Stromal cell of bone marrow (primary cell): ENCODE measurements at regions not wholly inside any gene's neighbourhood (a gene's known extent, or its start where the extent isn't known, plus 50 kb on each side); places are given as distances from the start of the nearest gene placed in this dataset.
"Not testable (repeated sequence)": the region's sequence is repeated elsewhere in the genome, so short reads cannot be mapped to it uniquely, and the experiment has no call there.

Source experiments
- DNase-seq: peaks from one replicate; pipeline ENCODE4 v3.0.0-alpha.2; 2012; ENCODE audit warnings: low read depth

GRCh38 chr3:34109846-34110245 is 311.4 kb downstream of the PDCD6IP start:
- no peak for DNase-seq

DNA sequence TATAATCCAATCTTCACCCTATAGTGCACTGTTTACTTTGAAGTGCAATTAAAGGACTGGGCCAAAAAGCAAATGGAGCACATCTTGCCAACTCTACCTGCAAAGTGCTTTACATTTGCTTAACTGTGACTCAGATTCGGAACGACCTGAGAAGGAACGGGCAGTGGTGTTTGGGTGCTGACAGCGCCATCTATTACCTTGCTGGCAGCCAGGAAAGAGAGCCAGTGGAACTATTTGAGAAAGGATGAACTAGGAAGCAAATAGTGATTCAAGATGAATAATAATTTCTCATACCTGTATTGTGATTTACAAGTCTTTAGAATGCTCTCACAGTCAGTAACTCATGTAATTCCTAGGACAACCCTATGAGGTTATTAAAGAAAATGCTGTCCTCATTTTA is 312.9 kb downstream of the PDCD6IP start:
- DNase-seq = no peak

DNA sequence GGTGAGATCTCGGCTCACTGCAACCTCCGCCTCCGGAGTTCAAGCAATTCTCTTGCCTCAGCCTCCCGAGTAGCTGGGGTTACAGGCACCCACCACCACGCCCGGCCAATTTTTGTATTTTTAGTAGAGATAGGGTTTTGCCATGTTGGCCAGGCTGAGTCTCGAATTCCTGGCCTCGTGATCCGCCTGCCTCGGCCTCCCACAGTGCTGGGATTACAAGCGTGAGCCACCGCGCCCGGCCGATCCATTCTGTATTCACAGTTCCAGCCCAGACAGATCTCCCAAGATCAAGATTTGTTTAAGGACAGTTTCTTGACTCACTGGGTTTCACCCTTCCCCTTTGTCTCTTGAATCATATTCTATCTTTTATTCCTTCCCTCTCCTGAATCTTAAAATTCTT is 313.8 kb downstream of the PDCD6IP start:
- DNase-seq = not testable (repeated sequence)

GRCh38 chr3:34131091-34131490 is 332.7 kb downstream of the PDCD6IP start:
- DNase-seq = no peak

- DNase-seq = peak; percentile 4
Measured at GRCh38 chr3:34132069-34132692, 333.8 kb downstream of the PDCD6IP start.

DNA sequence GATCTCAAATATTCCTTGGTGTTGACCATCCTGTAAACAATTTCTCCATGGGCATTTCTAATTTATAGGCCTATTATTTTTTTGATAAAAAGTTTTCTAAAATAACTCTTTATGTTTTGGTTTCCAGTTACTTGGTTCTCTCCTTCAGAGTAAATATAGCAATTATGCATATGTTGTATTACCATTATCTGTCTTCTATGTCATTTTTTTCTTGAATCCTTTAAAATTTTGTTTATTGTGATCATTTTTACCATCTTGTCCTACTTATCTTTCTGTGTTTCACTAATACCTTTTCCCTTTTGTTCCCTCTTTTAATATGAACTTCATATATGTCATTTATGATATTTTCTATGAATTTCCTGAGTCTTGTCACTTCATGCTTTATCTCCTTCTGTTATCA is 341.1 kb downstream of the PDCD6IP start:
- DNase-seq = no peak

- peak; percentile 10 for DNase-seq
Measured at GRCh38 chr3:34140616-34141015, 342.2 kb downstream of the PDCD6IP start.

DNA sequence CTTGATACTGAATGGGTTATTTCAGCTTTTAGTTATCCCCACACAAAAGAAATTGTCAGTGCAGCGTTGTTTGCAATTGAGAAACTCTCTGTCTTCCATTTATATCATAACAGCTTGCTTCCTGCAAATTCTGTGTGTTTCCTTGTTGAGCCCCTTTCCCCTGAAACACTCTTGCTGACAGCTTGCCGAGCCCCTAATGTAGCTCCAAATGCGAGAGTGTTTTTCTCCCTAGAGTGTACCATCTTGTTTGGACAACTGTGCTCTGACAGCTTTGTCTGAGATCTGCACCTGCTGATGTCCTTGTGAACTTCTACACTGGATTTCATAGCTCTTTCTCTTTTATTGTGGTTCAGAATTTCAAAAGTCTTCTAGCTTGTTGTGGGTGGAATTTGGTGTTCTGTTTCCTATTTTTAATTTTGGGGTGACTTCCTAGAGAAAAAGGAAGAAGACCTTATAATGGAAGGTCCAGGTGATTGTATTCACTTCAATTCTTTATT is 343.5 kb downstream of the PDCD6IP start:
- no peak for DNase-seq

DNA sequence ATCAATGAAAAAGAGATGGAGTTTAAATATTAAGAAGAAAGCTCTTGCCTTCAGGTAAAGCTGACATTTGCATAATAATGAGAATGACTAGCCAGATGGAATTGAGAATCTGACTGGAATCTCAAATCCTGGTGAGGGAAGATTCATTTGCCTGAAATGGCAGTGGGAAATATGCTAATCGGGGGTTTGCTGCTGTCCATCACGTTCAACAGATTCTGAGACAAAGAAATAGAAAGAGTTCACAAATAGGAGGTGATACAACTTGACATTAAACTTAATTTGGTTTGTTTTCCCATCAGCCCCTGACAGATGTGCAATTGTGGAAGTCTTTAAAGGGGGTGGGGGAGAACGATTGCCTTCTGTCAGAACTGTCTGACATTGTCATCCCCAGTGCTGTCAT is 347.4 kb downstream of the PDCD6IP start:
- no peak for DNase-seq

- no peak for DNase-seq
Measured at GRCh38 chr3:34146596-34146995, 348.2 kb downstream of the PDCD6IP start.

DNA sequence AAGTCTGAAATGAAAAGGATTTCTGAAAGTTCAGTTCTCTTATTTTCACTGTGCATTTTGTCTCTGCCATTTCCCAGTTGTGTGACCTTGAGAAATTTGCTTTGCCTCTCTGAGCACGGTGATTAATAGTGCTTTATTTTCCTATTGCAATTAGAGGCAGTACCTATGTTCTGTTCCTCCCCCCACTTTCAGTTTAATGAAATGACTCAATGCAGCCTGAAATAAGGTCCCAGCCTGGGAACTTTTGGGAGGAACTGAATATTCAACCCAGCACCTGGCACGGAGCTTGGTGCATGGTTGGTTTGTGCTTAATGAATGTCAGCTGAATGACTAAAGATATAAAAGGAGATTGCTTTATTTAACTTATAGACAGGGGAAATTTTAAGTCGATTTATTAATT is 352.6 kb downstream of the PDCD6IP start:
- no peak for DNase-seq

DNA sequence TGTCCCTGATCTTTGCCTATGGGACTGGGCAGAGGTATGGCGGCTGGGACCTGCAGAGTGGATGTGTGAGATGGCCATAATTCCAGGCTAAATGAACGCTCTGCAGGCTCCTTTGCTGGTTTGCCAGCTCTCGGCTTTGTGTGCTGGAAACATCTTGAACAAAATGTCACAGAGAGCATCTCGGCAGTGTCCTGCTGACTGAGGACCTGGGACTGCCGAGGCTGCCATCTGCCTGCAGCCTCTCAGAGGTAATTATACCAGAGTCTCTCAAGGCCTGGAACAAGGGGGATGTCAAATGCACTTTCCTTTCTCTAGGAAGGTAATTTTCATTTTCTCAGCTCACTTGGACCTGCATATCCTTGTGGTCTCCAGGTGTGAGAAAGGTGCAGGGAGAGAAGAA is 354.2 kb downstream of the PDCD6IP start:
- DNase-seq = no peak

- DNase-seq = no peak
Measured at GRCh38 chr3:34155108-34155507, 356.7 kb downstream of the PDCD6IP start.

DNA sequence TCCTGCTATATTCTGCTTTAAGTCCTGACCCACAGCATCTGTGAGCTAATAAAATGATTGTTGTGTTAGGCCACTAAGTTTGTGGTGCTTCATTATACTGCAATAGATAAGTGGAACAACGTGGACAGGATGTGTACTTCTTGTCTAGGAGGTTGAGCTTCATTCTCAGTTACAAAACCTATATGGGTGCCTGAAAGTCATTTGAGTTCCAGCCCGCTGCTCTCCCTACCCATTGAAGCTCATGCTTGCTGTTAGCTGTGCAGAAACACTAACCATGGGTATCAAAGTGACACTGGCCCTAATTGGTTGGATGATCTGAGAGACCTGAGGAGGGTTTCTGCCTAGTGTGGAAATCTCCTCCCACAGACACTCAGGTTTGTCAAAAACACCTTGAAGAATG is 357.2 kb downstream of the PDCD6IP start:
- no peak for DNase-seq

- no peak for DNase-seq
Measured at GRCh38 chr3:34157491-34157890, 359.1 kb downstream of the PDCD6IP start.

- no peak for DNase-seq
Measured at GRCh38 chr3:34159613-34160420, 361.4 kb downstream of the PDCD6IP start.

DNA sequence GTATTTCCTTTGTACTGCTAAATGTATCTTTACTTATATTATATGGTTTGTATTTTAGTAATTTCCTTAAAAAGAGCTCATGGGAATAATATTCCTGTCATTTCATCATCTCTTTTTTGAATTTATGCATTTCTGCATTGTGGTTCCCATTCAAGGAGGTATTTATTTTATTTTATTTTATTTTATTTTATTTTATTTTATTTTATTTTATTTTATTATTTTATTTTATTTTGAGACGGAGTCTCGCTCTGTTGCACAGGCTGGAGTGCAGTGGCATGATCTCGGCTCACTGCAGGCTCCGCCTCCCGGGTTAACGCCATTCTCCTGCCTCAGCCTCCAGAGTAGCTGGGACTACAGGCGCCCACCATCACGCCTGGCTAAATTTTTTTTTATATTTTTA is 371.2 kb downstream of the PDCD6IP start:
- DNase-seq = not testable (repeated sequence)

GRCh38 chr3:34174740-34175139 is 376.3 kb downstream of the PDCD6IP start:
- no peak for DNase-seq

DNA sequence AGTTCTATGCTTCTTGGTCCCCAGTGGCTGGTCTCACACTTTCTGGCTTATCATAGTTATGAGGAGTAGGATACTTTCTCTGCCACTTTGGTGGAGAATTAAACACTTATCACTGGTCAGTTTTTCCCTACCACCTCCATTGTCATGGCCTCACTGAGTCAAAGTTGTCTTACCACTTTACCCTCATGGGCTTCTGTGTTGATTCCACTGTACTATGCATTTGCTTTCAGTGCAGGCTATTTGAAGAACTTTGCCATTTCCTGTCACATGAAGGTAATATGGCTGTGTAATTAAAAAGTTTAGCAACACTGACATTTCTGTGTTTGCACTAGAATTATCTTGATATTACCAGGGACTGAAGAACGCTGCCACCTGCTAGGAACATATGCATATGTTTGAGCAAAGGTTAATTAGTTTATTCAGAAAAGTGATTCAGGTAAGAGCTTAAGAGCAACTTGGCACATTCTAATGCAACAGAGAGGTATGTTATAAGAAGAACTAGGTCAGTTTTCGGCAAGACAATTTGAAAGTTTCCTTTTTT is 377.3 kb downstream of the PDCD6IP start:
- DNase-seq = no peak

- DNase-seq = no peak
Measured at GRCh38 chr3:34176723-34177122, 378.3 kb downstream of the PDCD6IP start.

DNA sequence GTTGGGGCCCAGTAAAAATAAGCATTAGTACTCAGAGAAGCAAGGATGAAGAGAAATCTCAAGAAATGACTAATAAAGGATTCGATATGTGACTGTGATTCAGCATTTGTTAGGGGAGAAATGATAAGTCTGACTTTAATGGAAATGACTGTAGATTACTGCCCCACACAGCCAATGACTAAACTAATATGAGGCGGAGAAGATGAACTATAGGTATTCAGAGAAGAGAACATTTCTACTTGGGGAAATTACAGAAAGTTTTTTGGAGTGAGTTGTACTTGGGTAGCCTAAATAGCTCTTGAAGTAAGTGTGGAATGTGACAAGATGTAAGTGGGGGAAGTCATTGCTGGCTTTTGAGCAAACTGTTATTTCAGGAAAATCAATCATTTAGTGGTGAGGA is 380.0 kb downstream of the PDCD6IP start:
- peak; percentile 16 for DNase-seq

DNA sequence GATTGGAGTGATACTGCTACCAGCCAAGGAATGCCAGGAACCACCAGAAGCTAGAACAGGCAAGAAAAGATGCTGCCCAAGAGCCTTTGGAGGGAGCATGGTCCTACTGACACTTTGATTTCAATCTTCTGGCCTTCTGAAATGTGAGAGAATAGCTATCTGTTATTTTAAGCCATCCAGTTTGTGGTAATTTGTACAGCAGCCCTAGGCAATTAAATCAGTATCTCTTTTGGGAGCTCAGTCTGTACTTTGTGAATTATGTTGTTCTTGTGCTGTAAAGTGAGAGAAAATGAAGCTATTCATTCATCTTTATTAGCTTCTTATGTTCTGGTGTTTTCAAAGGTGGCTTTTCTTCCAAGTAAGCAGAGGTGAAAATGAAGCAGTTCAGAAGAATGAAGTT is 381.3 kb downstream of the PDCD6IP start:
- DNase-seq = no peak

DNA sequence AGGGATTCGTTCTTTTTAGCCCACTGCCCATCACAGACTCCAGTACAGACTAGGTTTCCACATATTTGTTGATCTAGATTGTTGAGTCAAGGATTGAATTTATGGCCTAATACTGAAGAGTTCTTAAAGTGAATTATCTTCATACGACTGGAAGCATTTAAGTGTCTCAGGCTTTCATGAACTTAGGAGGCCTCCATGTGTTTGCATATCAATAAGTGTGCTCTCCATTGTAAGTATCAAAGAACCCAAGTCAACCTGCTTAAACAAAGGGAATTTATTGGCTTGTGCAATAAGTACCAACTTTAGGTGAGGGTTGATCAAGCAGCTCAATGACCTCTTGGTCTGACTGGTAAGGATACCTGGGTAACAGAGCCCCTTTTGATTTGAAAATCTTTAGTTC is 382.1 kb downstream of the PDCD6IP start:
- DNase-seq = no peak
